ENCODE measurements at regions not wholly inside any gene's neighbourhood (a gene's known extent, or its start where the extent isn't known, plus 50 kb on each side); places are given as distances from the start of the nearest gene placed in this dataset.

- Histone ChIP-seq H2BK120ac (replicated peaks; ENCODE audit: low read depth, low read length) (no peak overlapping the region), H3K9ac (replicated peaks in 1 of 4; ENCODE audit: extremely low read depth in 1 of 4, low read depth in 3 of 4, low read length in 3 of 4) (no peak overlapping the region), H3K23ac (ENCODE audit: insufficient read length) (no peak overlapping the region), H3K79me2 (ENCODE audit: control insufficient read depth in 1 of 2, insufficient read depth in 2 of 2, low read length in 2 of 2) (no peaks in the 10 kb centered on the region), H2BK5ac (ENCODE audit: low read depth, low read length) (no peak overlapping the region), H3K4me1 (replicated peaks in 1 of 4; ENCODE audit: control insufficient read depth in 3 of 4, insufficient read depth in 4 of 4, low read length in 3 of 4) (no peaks in the 10 kb centered on the region), H2BK20ac (ENCODE audit: low read length) (no peak overlapping the region), H3K56ac (replicated peaks; ENCODE audit: insufficient read length, low read depth, low read length) (no peak overlapping the region), H3K14ac (ENCODE audit: insufficient read length) (no peak overlapping the region), H3K4ac (replicated peaks; ENCODE audit: insufficient read length, low read depth, low read length) (no peak overlapping the region), H3K23me2 (ENCODE audit: low read depth, low read length) (no peaks in the 10 kb centered on the region), H2BK15ac (ENCODE audit: low read length) (no peak overlapping the region), H3K36me3 (ENCODE audit: control insufficient read depth in 2 of 4, insufficient read depth in 4 of 4, low read length in 3 of 4) (no peaks in the 10 kb centered on the region), H4K91ac (replicated peaks; ENCODE audit: insufficient read length, low read length) (no peak overlapping the region), H4K8ac (ENCODE audit: extremely low read depth, insufficient read depth, low read length) (no peak overlapping the region), H4K5ac (ENCODE audit: insufficient read length, low read depth, low read length) (no peak overlapping the region), H4K20me1 (replicated peaks in 1 of 2; ENCODE audit: control insufficient read depth in 1 of 2, insufficient read depth in 2 of 2, low read length in 2 of 2) (no peaks in the 10 kb centered on the region), H3K4me3 (ENCODE audit: extremely low read depth in 1 of 4, insufficient read depth in 2 of 4, low read depth in 3 of 4, low read length in 4 of 4) (no peak overlapping the region), H2AFZ (ENCODE audit: low read length) (no peak overlapping the region), H2AK5ac (ENCODE audit: low read depth, low read length) (no peak overlapping the region), H3K27me3 (replicated peaks in 1 of 4; ENCODE audit: control insufficient read depth in 3 of 4, extremely low read depth in 1 of 4, insufficient read depth in 3 of 4, low read length in 3 of 4) (no peaks in the 10 kb centered on the region), H3K27ac (ENCODE audit: low read depth, low read length) (no peak overlapping the region), H3K18ac (ENCODE audit: extremely low read depth, low read length) (no peak overlapping the region), H2BK12ac (ENCODE audit: low read depth, low read length) (no peak overlapping the region), H3K9me3 (ENCODE audit: insufficient read depth in 2 of 2, low read depth in 1 of 2, low read length in 1 of 2) (no peaks in the 10 kb centered on the region), H3K79me1 (ENCODE audit: low read depth, low read length) (no peaks in the 10 kb centered on the region), H3K4me2 (ENCODE audit: insufficient read depth in 1 of 2, low read depth in 2 of 2, low read length in 2 of 2) (no peak overlapping the region)
- ChIA-PET CTCF (ENCODE audit: partially characterized antibody) (no interaction called here), POLR2A (ENCODE audit: partially characterized antibody) (no interaction called here)
- FAIRE-seq (no peak), DNase-seq (ENCODE audit: low read depth in 1 of 2, low spot score in 2 of 2) (no peak)
- 86% methylated on average over 2 of the region's 2 CpGs; no CpG with 5 or more reads in 1 of the 2 experiments for WGBS, 2 experiments (ENCODE audit: extremely low coverage in 1 of 2, insufficient coverage in 1 of 2, insufficient read length in 1 of 2, insufficient replicate concordance in 2 of 2, low coverage in 1 of 2, low lambda C conversion rate in 2 of 2, missing lambda C conversion rate in 1 of 2)
- TF ChIP-seq PHF8 (conservative IDR thresholded peaks at IDR 0.05; ENCODE audit: low read depth, low read length) (no peak), EGR1 (IDR thresholded peaks at IDR 0.05; ENCODE audit: borderline replicate concordance, low read depth, low read length) (no peak), CBX5 (IDR thresholded peaks at IDR 0.05; ENCODE audit: low read depth, low read length) (no peak), GABPA (IDR thresholded peaks at IDR 0.05; ENCODE audit: borderline replicate concordance, insufficient read depth, low read length) (no peak), SUZ12 (IDR thresholded peaks at IDR 0.05; ENCODE audit: low read length) (no peak), BRCA1 (IDR thresholded peaks at IDR 0.05; ENCODE audit: low read depth, low read length) (no peak)
Measured at GRCh38 chr5:72697622-72698021, 118.8 kb upstream of the TNPO1 start.

All from H1 (cell line).